ENCODE measurements at regions not wholly inside any gene's neighbourhood (a gene's known extent, or its start where the extent isn't known, plus 50 kb on each side); places are given as distances from the start of the nearest gene placed in this dataset.

DNA sequence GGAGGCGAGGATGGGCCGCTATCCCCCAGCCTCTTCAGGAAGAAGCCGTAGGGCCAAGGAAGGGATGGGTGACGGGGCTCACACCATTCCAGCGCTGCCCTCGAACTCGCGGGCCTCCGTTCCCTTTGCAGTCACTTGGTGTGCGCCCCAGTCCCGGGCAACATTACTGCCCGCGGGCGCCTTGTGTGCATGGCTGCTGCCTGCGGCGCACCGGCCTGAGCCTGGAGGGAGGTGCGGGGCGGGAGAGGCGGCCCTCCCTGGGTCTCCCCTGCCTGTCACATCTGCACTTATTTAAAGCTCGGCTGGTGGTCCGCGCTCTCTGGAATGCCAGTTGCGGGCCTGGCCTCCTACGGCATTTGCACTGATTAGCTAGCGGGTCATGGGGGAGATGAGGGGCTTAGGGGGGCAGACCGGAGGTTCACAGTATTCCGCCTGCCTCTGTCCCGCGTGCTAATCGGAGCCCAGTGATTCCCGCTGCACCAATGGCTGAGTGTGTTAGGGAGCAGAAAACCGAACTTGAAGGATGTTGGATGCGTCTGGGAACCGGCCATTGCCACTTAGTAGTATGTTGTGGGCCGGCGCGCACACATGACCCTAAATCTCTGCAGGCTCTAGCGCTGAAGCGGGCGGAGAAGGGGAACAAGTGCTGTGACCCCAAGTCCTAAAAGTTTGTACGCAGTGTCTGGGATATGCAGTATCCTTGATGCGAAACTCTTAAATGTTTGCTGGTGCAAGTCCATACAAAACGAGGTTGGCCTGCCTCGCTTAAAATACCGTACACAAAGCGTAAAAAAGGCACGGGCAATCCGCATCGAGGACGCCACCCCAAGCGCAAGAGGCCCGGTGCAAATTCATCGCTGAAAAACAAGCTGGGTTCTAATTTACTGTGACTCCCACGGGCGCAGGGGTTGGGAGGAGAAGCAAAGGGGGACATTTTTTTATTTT, 161.2 kb upstream of the SIX2 start:
- TF ChIP-seq, protein P1, sequence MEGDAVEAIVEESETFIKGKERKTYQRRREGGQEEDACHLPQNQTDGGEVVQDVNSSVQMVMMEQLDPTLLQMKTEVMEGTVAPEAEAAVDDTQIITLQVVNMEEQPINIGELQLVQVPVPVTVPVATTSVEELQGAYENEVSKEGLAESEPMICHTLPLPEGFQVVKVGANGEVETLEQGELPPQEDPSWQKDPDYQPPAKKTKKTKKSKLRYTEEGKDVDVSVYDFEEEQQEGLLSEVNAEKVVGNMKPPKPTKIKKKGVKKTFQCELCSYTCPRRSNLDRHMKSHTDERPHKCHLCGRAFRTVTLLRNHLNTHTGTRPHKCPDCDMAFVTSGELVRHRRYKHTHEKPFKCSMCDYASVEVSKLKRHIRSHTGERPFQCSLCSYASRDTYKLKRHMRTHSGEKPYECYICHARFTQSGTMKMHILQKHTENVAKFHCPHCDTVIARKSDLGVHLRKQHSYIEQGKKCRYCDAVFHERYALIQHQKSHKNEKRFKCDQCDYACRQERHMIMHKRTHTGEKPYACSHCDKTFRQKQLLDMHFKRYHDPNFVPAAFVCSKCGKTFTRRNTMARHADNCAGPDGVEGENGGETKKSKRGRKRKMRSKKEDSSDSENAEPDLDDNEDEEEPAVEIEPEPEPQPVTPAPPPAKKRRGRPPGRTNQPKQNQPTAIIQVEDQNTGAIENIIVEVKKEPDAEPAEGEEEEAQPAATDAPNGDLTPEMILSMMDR (conservative IDR thresholded peaks at IDR 0.05; ENCODE audit: low read depth, low read length), result no peak
- TF ChIP-seq EZH2 (IDR thresholded peaks at IDR 0.05; ENCODE audit: borderline replicate concordance, low read depth, low read length, poor library complexity, severe bottlenecking), result peak; percentile 68

Data from A673 (cell line).